ENCODE measurements at regions not wholly inside any gene's neighbourhood (a gene's known extent, or its start where the extent isn't known, plus 50 kb on each side); places are given as distances from the start of the nearest gene placed in this dataset.

DNA sequence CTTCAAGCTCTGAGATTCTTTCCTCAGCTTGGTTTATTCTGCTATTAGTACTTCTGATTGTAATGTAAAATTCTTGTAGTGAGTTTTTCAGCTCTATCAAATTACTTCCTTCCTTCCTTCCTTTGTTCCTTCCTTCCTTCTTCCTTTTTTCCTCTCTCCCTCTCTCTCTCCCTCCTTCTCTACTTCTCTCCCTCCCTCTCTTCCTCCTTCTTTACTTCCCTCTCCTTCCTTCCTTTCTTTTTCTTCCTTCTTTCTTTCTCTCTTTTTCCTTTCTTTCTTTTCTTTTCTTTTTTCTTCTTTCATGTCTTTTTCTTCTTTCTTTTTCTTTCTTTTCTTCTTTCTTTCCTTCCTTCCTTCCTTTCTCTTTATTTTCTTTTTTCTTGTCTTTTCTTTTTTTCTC lies 565.2 kb upstream of the STXBP6 start:
- TF ChIP-seq POLR2A (IDR thresholded peaks at IDR 0.05): no peak
- no peak for TF ChIP-seq CTCF (IDR thresholded peaks at IDR 0.05)

All from prostate gland (tissue), 2 donors.